Common myeloid progenitor, CD34-positive (primary cell): ENCODE measurements at regions not wholly inside any gene's neighbourhood (a gene's known extent, or its start where the extent isn't known, plus 50 kb on each side); places are given as distances from the start of the nearest gene placed in this dataset.

Experiments used
- CTCF ChIA-PET: fragments of 350-600 bp; sonication (Branson Sonifier 250); formaldehyde crosslinking; loops from one replicate; lab custom pipeline; 2021; ENCODE audit warnings: antibody characterized with exemption; lab: Charles Lee
- POLR2A ChIA-PET: fragments of 350-600 bp; sonication (Branson Sonifier 250); formaldehyde crosslinking; loops from one replicate; lab custom pipeline; 2021; ENCODE audit warnings: antibody characterized with exemption; lab: Charles Lee
- DNase-seq, 3 donors: peaks; one replicate each; pipeline versions ENCODE4 v3.0.0 to v3.0.0-alpha.2; 2013
- H3K27ac ChIP-seq, 2 experiments: 1 replicate in 1 of 2; 2 replicates in 1 of 2; pipeline ENCODE4 v1.7.0; 2013; ENCODE audit warnings: inconsistent platforms in 2 of 2, low read length in 2 of 2, mild to moderate bottlenecking in 2 of 2, low read depth in 1 of 2, moderate library complexity in 1 of 2; ENCODE audit not compliant: severe bottlenecking in 2 of 2, insufficient read depth in 1 of 2, poor library complexity in 1 of 2
- H3K27me3 ChIP-seq, 5 experiments: replicated peaks in 2 of 5; 1 replicate in 3 of 5; 2 replicates in 2 of 5; pipeline versions ENCODE4 v1.6.1 to v1.7.0; 2013; ENCODE audit warnings: low read length in 4 of 5, mild to moderate bottlenecking in 2 of 5, moderate library complexity in 2 of 5, inconsistent platforms in 1 of 5; ENCODE audit not compliant: insufficient read depth in 5 of 5, control insufficient read depth in 4 of 5
- H3K36me3 ChIP-seq, 4 experiments: 1 replicate in 2 of 4; 2 replicates in 2 of 4; pipeline versions ENCODE4 v1.6.1 to v1.7.0; 2013; ENCODE audit warnings: low read length in 3 of 4, control low read depth in 1 of 4, mild to moderate bottlenecking in 1 of 4; ENCODE audit not compliant: control insufficient read depth in 4 of 4, insufficient read depth in 4 of 4
- H3K4me1 ChIP-seq, 4 experiments: 1 replicate in 3 of 4; 2 replicates in 1 of 4; pipeline versions ENCODE4 v1.6.1 to v1.7.1; 2013; ENCODE audit warnings: low read length in 3 of 4, mild to moderate bottlenecking in 3 of 4, control low read depth in 1 of 4, inconsistent platforms in 1 of 4, moderate library complexity in 1 of 4; ENCODE audit not compliant: control insufficient read depth in 4 of 4, insufficient read depth in 4 of 4; ENCODE audit errors: control extremely low read depth in 1 of 4
- H3K4me3 ChIP-seq, 7 experiments: 1 replicate in 4 of 7; 2 replicates in 3 of 7; pipeline versions ENCODE4 v1.5.1 to v1.7.0; 2013; ENCODE audit warnings: mild to moderate bottlenecking in 7 of 7, low read length in 6 of 7, moderate library complexity in 6 of 7, inconsistent platforms in 2 of 7, low read depth in 2 of 7, control low read depth in 1 of 7; ENCODE audit not compliant: insufficient read depth in 4 of 7, control insufficient read depth in 1 of 7; ENCODE audit errors: extremely low read depth in 1 of 7
- H3K9me3 ChIP-seq, 5 experiments: 1 replicate in 4 of 5; 2 replicates in 1 of 5; pipeline versions ENCODE4 v1.6.1 to v1.7.1; 2013; ENCODE audit warnings: low read length in 4 of 5, mild to moderate bottlenecking in 2 of 5, inconsistent platforms in 1 of 5, low read depth in 1 of 5, moderate library complexity in 1 of 5; ENCODE audit not compliant: control insufficient read depth in 4 of 5, insufficient read depth in 2 of 5; ENCODE audit errors: control extremely low read depth in 1 of 5
- WGBS: methylation state at CpG from one replicate; pipeline ENCODE4 v1.1.5; 2013; ENCODE audit not compliant: insufficient coverage; 5-methylcytosine and 5-hydroxymethylcytosine counted together

GRCh38 chr2:7961550-7961949 lies 720.3 kb upstream of the ID2 start:
- no CpG with 5 or more reads among the region's 2 CpGs for WGBS
- Histone ChIP-seq H3K27ac (no peak overlapping the region), H3K27me3 (no peaks in the 10 kb centered on the region), H3K36me3 (no peaks in the 10 kb centered on the region), H3K9me3 (no peaks in the 10 kb centered on the region), H3K4me3 (no peak overlapping the region), H3K4me1 (no peaks in the 10 kb centered on the region)
- ChIA-PET CTCF (interaction anchor here (0.9 kb wide), 1 partner anchor 35 kb away, joined by 3 read pairs; no protein-coding TSS in a partner anchor), POLR2A (no interaction called here)
- no peak for DNase-seq

DNA sequence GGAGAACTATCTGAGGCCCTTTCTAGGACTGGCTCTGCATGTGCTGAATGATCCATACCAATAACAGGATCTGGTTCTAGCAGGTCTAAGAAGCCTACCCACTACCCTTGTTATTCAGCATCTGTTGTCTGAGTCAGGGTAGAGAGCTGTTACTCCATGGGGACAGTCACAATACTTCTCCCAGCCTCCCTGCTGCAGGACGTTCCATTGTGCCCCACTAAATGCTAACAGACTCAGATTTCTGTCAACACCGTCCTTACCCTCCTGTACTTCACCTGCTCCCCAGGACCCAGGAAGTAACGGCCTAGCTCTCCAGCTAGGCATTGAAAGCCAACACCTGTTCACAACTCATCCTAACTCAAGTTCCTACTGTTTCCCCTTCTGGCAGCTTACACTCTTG lies 719.7 kb upstream of the ID2 start:
- POLR2A ChIA-PET, result no interaction called here

DNA sequence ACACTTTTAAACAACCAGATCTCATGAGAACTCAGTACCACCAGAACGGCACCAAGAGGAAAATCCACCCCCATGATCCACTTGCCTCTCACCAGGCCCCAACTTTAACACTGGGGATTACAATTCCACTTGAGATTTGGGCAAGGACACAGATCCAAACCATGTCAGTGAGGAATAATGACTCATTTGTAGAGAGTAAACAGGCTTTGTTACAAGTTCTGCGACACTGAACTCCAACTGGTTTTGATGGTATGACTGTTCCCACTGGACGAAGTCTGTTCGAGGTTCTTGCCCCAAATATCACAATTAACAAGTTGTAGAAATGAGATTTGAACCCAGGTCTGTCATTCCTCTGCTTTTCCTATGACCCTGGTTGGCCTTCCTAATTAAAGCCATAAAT lies 718.1 kb upstream of the ID2 start:
- ChIA-PET CTCF (no interaction called here), POLR2A (no interaction called here)
- no peaks in the 10 kb centered on the region for H3K36me3 ChIP-seq
- no peak for DNase-seq
- no peaks in the 10 kb centered on the region for H3K27me3 ChIP-seq
- no peak overlapping the region for H3K4me3 ChIP-seq
- H3K27ac ChIP-seq, result no peak overlapping the region
- 100% methylated on average over 4 of the region's 4 CpGs for WGBS
- H3K4me1 ChIP-seq, result no peaks in the 10 kb centered on the region
- no peaks in the 10 kb centered on the region for H3K9me3 ChIP-seq

More for the DNA sequence above, 719.7 kb upstream of the ID2 start:
- DNase-seq, result no peak
- no peaks in the 10 kb centered on the region for H3K27me3 ChIP-seq
- WGBS, result 100% methylated on average over 2 of the region's 3 CpGs
- no peaks in the 10 kb centered on the region for H3K36me3 ChIP-seq
- CTCF ChIA-PET, result no interaction called here
- H3K4me3 ChIP-seq, result no peak overlapping the region
- H3K27ac ChIP-seq, result no peak overlapping the region
- no peaks in the 10 kb centered on the region for H3K9me3 ChIP-seq
- H3K4me1 ChIP-seq, result no peaks in the 10 kb centered on the region

GRCh38 chr2:7966032-7966431 lies 715.8 kb upstream of the ID2 start:
- Histone ChIP-seq H3K9me3 (peaks cover 0 to 4% (median 0%) of the 10 kb centered on the region in 5 experiments), H3K27ac (no peak overlapping the region), H3K4me1 (no peaks in the 10 kb centered on the region), H3K36me3 (no peaks in the 10 kb centered on the region), H3K27me3 (no peaks in the 10 kb centered on the region), H3K4me3 (no peak overlapping the region)
- ChIA-PET CTCF (interaction anchor here (0.9 kb wide), 1 partner anchor 9 kb away, joined by 4 read pairs; no protein-coding TSS in a partner anchor), POLR2A (interaction anchor here (1.0 kb wide), 1 partner anchor 11 kb away, joined by 3 read pairs; no protein-coding TSS in a partner anchor)
- DNase-seq, result no peak
- WGBS, result no CpG with 5 or more reads among the region's 3 CpGs

DNA sequence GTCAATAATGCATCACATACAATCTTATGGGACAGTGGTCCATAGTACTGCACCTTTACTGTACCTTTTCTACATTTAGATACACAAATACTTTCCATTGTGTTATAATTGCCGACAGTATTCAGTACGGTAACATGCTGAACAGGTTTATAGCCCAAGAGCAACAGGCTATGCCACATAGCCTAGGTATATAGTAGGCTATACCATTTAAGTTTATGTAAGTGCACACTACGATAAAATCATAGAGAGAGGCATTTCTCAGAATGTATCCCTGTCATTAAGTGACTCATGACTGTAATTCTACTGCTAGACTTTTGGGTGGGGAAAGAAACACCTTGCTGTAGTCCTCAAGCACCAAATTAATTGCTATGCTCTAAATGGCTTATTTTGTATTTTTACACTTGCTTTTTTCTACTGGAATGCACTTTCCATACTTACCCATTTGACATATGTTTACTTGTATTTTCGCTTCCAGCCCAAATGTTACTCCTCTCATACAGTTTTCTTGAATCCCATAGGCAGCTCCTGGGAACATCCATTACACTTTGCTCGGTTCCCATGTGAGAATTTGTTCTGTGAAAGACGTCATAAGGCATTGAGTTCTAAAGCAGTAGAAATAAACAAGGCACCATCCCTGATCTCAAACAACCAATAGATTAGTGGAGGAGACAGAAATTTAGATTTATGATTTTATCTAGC lies 714.0 kb upstream of the ID2 start:
- Histone ChIP-seq H3K4me3 (no peak overlapping the region), H3K27ac (no peak overlapping the region), H3K4me1 (no peaks in the 10 kb centered on the region), H3K9me3 (peaks cover 0 to 4% (median 0%) of the 10 kb centered on the region in 5 experiments), H3K27me3 (no peaks in the 10 kb centered on the region), H3K36me3 (no peaks in the 10 kb centered on the region)
- no peak for DNase-seq
- CTCF ChIA-PET, result no interaction called here
- POLR2A ChIA-PET, result no interaction called here
- 100% methylated on average over 2 of the region's 6 CpGs for WGBS

GRCh38 chr2:7969756-7970515 lies 711.9 kb upstream of the ID2 start:
- Histone ChIP-seq H3K4me3 (no peak overlapping the region), H3K36me3 (no peaks in the 10 kb centered on the region), H3K4me1 (no peaks in the 10 kb centered on the region), H3K27me3 (no peaks in the 10 kb centered on the region), H3K27ac (no peak overlapping the region), H3K9me3 (peaks cover 0 to 4% (median 0%) of the 10 kb centered on the region in 5 experiments)
- WGBS, result 96% methylated on average over 10 of the region's 10 CpGs
- ChIA-PET CTCF (no interaction called here), POLR2A (no interaction called here)
- no peak for DNase-seq

DNA sequence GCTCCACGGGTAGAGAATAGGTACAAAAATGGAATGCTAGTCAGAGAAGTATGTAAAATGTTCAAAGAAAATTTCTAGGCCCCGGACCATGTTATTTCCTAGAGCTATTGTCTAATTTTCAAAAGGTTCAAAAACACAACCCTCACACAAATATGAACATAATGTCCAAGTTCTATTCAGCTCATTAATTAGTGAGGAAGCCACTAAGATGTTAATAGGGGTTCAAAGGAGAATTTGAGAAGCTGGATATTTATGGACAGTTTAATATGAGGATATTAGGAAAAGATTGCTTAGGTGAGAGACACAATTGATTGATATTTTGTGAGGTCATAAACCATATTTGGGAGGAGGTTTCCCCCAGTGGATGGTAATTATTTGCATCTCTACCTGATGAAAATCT lies 710.6 kb upstream of the ID2 start:
- CTCF ChIA-PET, result interaction anchor here (2.2 kb wide), 1 partner anchor 17 kb away, joined by 7 read pairs; no protein-coding TSS in a partner anchor
- no CpG with 5 or more reads among the region's 2 CpGs for WGBS

More for the DNA sequence above, 710.6 kb upstream of the ID2 start:
- H3K4me3 ChIP-seq, result no peak overlapping the region
- POLR2A ChIA-PET, result interaction anchor here (0.6 kb wide), 1 partner anchor 15 kb away, joined by 4 read pairs; no protein-coding TSS in a partner anchor
- no peaks in the 10 kb centered on the region for H3K36me3 ChIP-seq
- peaks cover 0 to 4% (median 0%) of the 10 kb centered on the region in 5 experiments for H3K9me3 ChIP-seq
- DNase-seq, result no peak
- H3K4me1 ChIP-seq, result no peaks in the 10 kb centered on the region
- H3K27ac ChIP-seq, result no peak overlapping the region
- H3K27me3 ChIP-seq, result no peaks in the 10 kb centered on the region
